Thymus (tissue), 11 donors: ENCODE measurements at regions not wholly inside any gene's neighbourhood (a gene's known extent, or its start where the extent isn't known, plus 50 kb on each side); places are given as distances from the start of the nearest gene placed in this dataset.

Experiments
- DNase-seq, 9 donors: peaks; one replicate each; pipeline ENCODE4 v3.0.0-alpha.2; 2013; ENCODE audit warnings: low spot score in 9 of 9, low read depth in 6 of 9, missing footprints in 1 of 9
- H3K27ac ChIP-seq, 2 donors: one replicate each; pipeline ENCODE4 v1.5.1; 2013; ENCODE audit warnings: control low read depth in 1 of 2, low read depth in 1 of 2, low read length in 1 of 2, mild to moderate bottlenecking in 1 of 2, moderate library complexity in 1 of 2
- H3K27me3 ChIP-seq, 2 donors: one replicate each; pipeline ENCODE4 v1.5.1; 2013; ENCODE audit warnings: low read length in 1 of 2; ENCODE audit not compliant: control insufficient read depth in 2 of 2, insufficient read depth in 1 of 2
- H3K36me3 ChIP-seq, 2 donors: one replicate each; pipeline ENCODE4 v1.5.1; 2013; ENCODE audit warnings: low read length in 1 of 2, mild to moderate bottlenecking in 1 of 2, moderate library complexity in 1 of 2; ENCODE audit not compliant: control insufficient read depth in 2 of 2, insufficient read depth in 2 of 2
- H3K4me1 ChIP-seq, 2 donors: one replicate each; pipeline ENCODE4 v1.5.1; 2013; ENCODE audit warnings: low read length in 2 of 2; ENCODE audit not compliant: control insufficient read depth in 2 of 2, insufficient read depth in 2 of 2
- H3K4me3 ChIP-seq, 2 donors: one replicate each; pipeline ENCODE4 v1.5.1; 2013; ENCODE audit warnings: low read length in 2 of 2, control low read depth in 1 of 2, mild to moderate bottlenecking in 1 of 2
- H3K9me3 ChIP-seq, 2 donors: one replicate each; pipeline ENCODE4 v1.5.1; 2013; ENCODE audit warnings: low read length in 1 of 2, mild to moderate bottlenecking in 1 of 2; ENCODE audit not compliant: control insufficient read depth in 2 of 2, insufficient read depth in 1 of 2
- WGBS: extraction: QIAGEN DNeasy Blood & Tissue Kit; methylation state at CpG from one replicate; pipeline ENCODE4 v1.1.7; 2013; 5-methylcytosine and 5-hydroxymethylcytosine counted together
- donor health status: healthy.

GRCh38 chr3:4060603-4061002 is 242.6 kb upstream of the SETMAR start:
- Histone ChIP-seq H3K36me3 (no peaks in the 10 kb centered on the region), H3K4me1 (no peaks in the 10 kb centered on the region), H3K27me3 (no peaks in the 10 kb centered on the region), H3K27ac (no peak overlapping the region), H3K4me3 (no peak overlapping the region), H3K9me3 (no peaks in the 10 kb centered on the region)
- WGBS, result 97% methylated on average over 1 of the region's 1 CpG
- DNase-seq, result no peak

GRCh38 chr3:4061195-4061594 is 242.0 kb upstream of the SETMAR start:
- Histone ChIP-seq H3K36me3 (no peaks in the 10 kb centered on the region), H3K27me3 (no peaks in the 10 kb centered on the region), H3K4me1 (no peaks in the 10 kb centered on the region), H3K9me3 (no peaks in the 10 kb centered on the region), H3K27ac (no peak overlapping the region), H3K4me3 (no peak overlapping the region)
- DNase-seq, result no peak

GRCh38 chr3:4061783-4062360 is 241.3 kb upstream of the SETMAR start:
- Histone ChIP-seq H3K4me3 (no peak overlapping the region), H3K27me3 (no peaks in the 10 kb centered on the region), H3K4me1 (no peaks in the 10 kb centered on the region), H3K27ac (no peak overlapping the region), H3K9me3 (no peaks in the 10 kb centered on the region), H3K36me3 (no peaks in the 10 kb centered on the region)
- DNase-seq, result no peak
- 69% methylated on average over 4 of the region's 4 CpGs for WGBS

- no peak for DNase-seq
- H3K4me1 ChIP-seq, result no peaks in the 10 kb centered on the region
- no peak overlapping the region for H3K4me3 ChIP-seq
- no peaks in the 10 kb centered on the region for H3K27me3 ChIP-seq
- WGBS, result 87% methylated on average over 1 of the region's 1 CpG
- H3K27ac ChIP-seq, result no peak overlapping the region
- H3K36me3 ChIP-seq, result no peaks in the 10 kb centered on the region
- no peaks in the 10 kb centered on the region for H3K9me3 ChIP-seq
These were observed 240.5 kb upstream of the SETMAR start for GRCh38 chr3:4062621-4063020.

GRCh38 chr3:4063916-4064574 is 239.1 kb upstream of the SETMAR start:
- no peaks in the 10 kb centered on the region for H3K4me1 ChIP-seq
- H3K27ac ChIP-seq, result no peak overlapping the region
- H3K4me3 ChIP-seq, result no peak overlapping the region
- H3K9me3 ChIP-seq, result no peaks in the 10 kb centered on the region
- DNase-seq, result no peak
- H3K36me3 ChIP-seq, result no peaks in the 10 kb centered on the region
- no peaks in the 10 kb centered on the region for H3K27me3 ChIP-seq
- WGBS, result 96% methylated on average over 4 of the region's 4 CpGs

GRCh38 chr3:4065085-4065484 is 238.1 kb upstream of the SETMAR start:
- Histone ChIP-seq H3K4me3 (no peak overlapping the region), H3K4me1 (no peaks in the 10 kb centered on the region), H3K36me3 (no peaks in the 10 kb centered on the region), H3K27me3 (no peaks in the 10 kb centered on the region), H3K9me3 (no peaks in the 10 kb centered on the region), H3K27ac (no peak overlapping the region)
- 75% methylated on average over 2 of the region's 2 CpGs for WGBS
- peak in 1 of 9 donors; percentile 15 for DNase-seq

GRCh38 chr3:4065554-4065953 is 237.6 kb upstream of the SETMAR start:
- WGBS, result 95% methylated on average over 1 of the region's 1 CpG
- no peaks in the 10 kb centered on the region for H3K27me3 ChIP-seq
- H3K4me3 ChIP-seq, result no peak overlapping the region
- H3K36me3 ChIP-seq, result no peaks in the 10 kb centered on the region
- no peaks in the 10 kb centered on the region for H3K9me3 ChIP-seq
- no peaks in the 10 kb centered on the region for H3K4me1 ChIP-seq
- DNase-seq, result no peak
- no peak overlapping the region for H3K27ac ChIP-seq

GRCh38 chr3:4067893-4068292 is 235.3 kb upstream of the SETMAR start:
- no peaks in the 10 kb centered on the region for H3K9me3 ChIP-seq
- H3K4me1 ChIP-seq, result no peaks in the 10 kb centered on the region
- no peak overlapping the region for H3K4me3 ChIP-seq
- DNase-seq, result no peak
- no peaks in the 10 kb centered on the region for H3K27me3 ChIP-seq
- H3K27ac ChIP-seq, result no peak overlapping the region
- H3K36me3 ChIP-seq, result no peaks in the 10 kb centered on the region

- 90% methylated on average over 2 of the region's 2 CpGs for WGBS
- Histone ChIP-seq H3K27me3 (no peaks in the 10 kb centered on the region), H3K36me3 (no peaks in the 10 kb centered on the region), H3K4me3 (no peak overlapping the region), H3K4me1 (no peaks in the 10 kb centered on the region), H3K9me3 (no peaks in the 10 kb centered on the region), H3K27ac (no peak overlapping the region)
- DNase-seq, result no peak
These were observed 233.4 kb upstream of the SETMAR start for GRCh38 chr3:4069796-4070195.
